Trophoblast cell (in vitro differentiated cells and primary cell): ENCODE measurements at regions not wholly inside any gene's neighbourhood (a gene's known extent, or its start where the extent isn't known, plus 50 kb on each side); places are given as distances from the start of the nearest gene placed in this dataset.

ENCODE experiments used
- DNase-seq, 2 donors: peaks; one replicate each; pipeline ENCODE4 v3.0.0-alpha.2; 2016
- H2AFZ ChIP-seq: 2 replicates; pipeline ENCODE4 v1.6.1; 2013; ENCODE audit warnings: low read length, moderate library complexity, mild to moderate bottlenecking; ENCODE audit not compliant: insufficient read depth, poor library complexity
- H2AK5ac ChIP-seq: 2 replicates; pipeline ENCODE4 v1.6.1; 2013; ENCODE audit warnings: mild to moderate bottlenecking, low read length
- H2BK120ac ChIP-seq: 2 replicates; pipeline ENCODE4 v1.6.1; 2013; ENCODE audit warnings: low read length, mild to moderate bottlenecking, moderate library complexity; ENCODE audit not compliant: insufficient read depth, poor library complexity
- H2BK12ac ChIP-seq: 2 replicates; pipeline ENCODE4 v1.6.1; 2013; ENCODE audit warnings: mild to moderate bottlenecking, low read length, moderate library complexity
- H2BK5ac ChIP-seq: 2 replicates; pipeline ENCODE4 v1.6.1; 2013; ENCODE audit warnings: low read length, low read depth, moderate library complexity, mild to moderate bottlenecking; ENCODE audit not compliant: poor library complexity
- H3K14ac ChIP-seq: 2 replicates; pipeline ENCODE4 v1.6.1; 2013; ENCODE audit warnings: mild to moderate bottlenecking, low read length
- H3K18ac ChIP-seq: 2 replicates; pipeline ENCODE4 v1.6.1; 2013; ENCODE audit warnings: mild to moderate bottlenecking, low read length
- H3K23ac ChIP-seq: 2 replicates; pipeline ENCODE4 v1.6.1; 2013; ENCODE audit warnings: low read length
- H3K27ac ChIP-seq: 2 replicates; pipeline ENCODE4 v1.5.1; 2013; ENCODE audit warnings: low read depth, mild to moderate bottlenecking, inconsistent platforms, low read length, moderate library complexity
- H3K27me3 ChIP-seq: 2 replicates; pipeline ENCODE4 v1.6.1; 2013; ENCODE audit warnings: inconsistent platforms, mild to moderate bottlenecking, low read length, moderate library complexity; ENCODE audit not compliant: insufficient read depth
- H3K36me3 ChIP-seq, 2 experiments: 1 replicate in 1 of 2; 2 replicates in 1 of 2; pipeline ENCODE4 v1.6.1; 2013; ENCODE audit warnings: low read length in 2 of 2, mild to moderate bottlenecking in 2 of 2, moderate library complexity in 1 of 2; ENCODE audit not compliant: insufficient read depth in 2 of 2, control insufficient read depth in 1 of 2
- H3K4ac ChIP-seq: 2 replicates; pipeline ENCODE4 v1.6.1; 2013; ENCODE audit warnings: low read depth, mild to moderate bottlenecking, low read length, moderate library complexity
- H3K4me1 ChIP-seq, 2 experiments: 1 replicate in 1 of 2; 2 replicates in 1 of 2; pipeline ENCODE4 v1.6.1; 2013; ENCODE audit warnings: low read length in 2 of 2, mild to moderate bottlenecking in 2 of 2, moderate library complexity in 1 of 2; ENCODE audit not compliant: insufficient read depth in 2 of 2, control insufficient read depth in 1 of 2
- H3K4me2 ChIP-seq: 2 replicates; pipeline ENCODE4 v1.6.1; 2013; ENCODE audit warnings: inconsistent platforms, mild to moderate bottlenecking, low read length, moderate library complexity
- H3K4me3 ChIP-seq: 2 replicates; pipeline ENCODE4 v1.5.1; 2013; ENCODE audit warnings: mild to moderate bottlenecking, low read depth, low read length, inconsistent platforms
- H3K79me1 ChIP-seq: one replicate; pipeline ENCODE4 v1.6.1; 2013; ENCODE audit warnings: low read length
- H3K79me2 ChIP-seq: 2 replicates; pipeline ENCODE4 v1.6.1; 2013; ENCODE audit warnings: low read length, mild to moderate bottlenecking; ENCODE audit not compliant: control insufficient read depth, insufficient read depth, poor library complexity
- H3K9ac ChIP-seq: 2 replicates; pipeline ENCODE4 v1.6.1; 2013; ENCODE audit warnings: mild to moderate bottlenecking, low read length
- H3K9me3 ChIP-seq: 2 replicates; pipeline ENCODE4 v1.6.1; 2013; ENCODE audit warnings: low read depth, mild to moderate bottlenecking, control low read depth, inconsistent platforms, low read length; ENCODE audit not compliant: insufficient read depth
- H4K12ac ChIP-seq: 2 replicates; pipeline ENCODE4 v1.6.1; 2013; ENCODE audit warnings: low read depth, mild to moderate bottlenecking, low read length, moderate library complexity
- H4K8ac ChIP-seq: 2 replicates; pipeline ENCODE4 v1.6.1; 2013; ENCODE audit warnings: low read depth, mild to moderate bottlenecking, low read length, moderate library complexity
- H4K91ac ChIP-seq: one replicate; pipeline ENCODE4 v1.6.1; 2013; ENCODE audit warnings: low read depth, mild to moderate bottlenecking, low read length, moderate library complexity
- WGBS: extraction: QIAGEN DNeasy Blood & Tissue Kit; methylation state at CpG from one replicate; pipeline ENCODE4 v1.1.7; 2013; ENCODE audit warnings: missing lambda C conversion rate; ENCODE audit not compliant: insufficient read length, insufficient coverage; ENCODE audit errors: extremely low coverage; 5-methylcytosine and 5-hydroxymethylcytosine counted together

DNA sequence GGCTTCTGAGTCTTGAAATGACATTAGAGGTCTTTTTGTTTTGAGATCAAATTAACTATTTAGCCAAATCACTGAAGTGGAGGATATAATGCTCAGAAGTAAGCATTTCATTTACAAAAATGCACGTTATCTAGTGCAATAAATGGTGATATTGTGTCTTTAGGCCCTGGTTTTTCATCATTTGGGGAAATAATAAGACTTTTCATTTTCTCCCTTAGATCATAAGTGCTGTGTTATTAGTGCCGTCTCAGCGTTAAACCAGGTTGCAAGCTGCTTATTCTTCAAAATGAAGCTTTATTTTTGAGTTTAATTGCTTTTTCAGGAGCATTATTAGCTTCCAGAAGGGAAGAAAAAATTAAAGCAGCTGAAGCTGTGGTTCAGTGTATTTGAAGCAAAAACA is 1416.8 kb upstream of the GOT2 start:
- no peaks in the 10 kb centered on the region for H3K36me3 ChIP-seq
- H3K9me3 ChIP-seq = no peaks in the 10 kb centered on the region
- H4K12ac ChIP-seq = no peak overlapping the region
- H3K27ac ChIP-seq = no peak overlapping the region
- no CpG with 5 or more reads among the region's 3 CpGs for WGBS
- H3K4me3 ChIP-seq = no peak overlapping the region
- H3K14ac ChIP-seq = no peak overlapping the region
- no peak overlapping the region for H3K18ac ChIP-seq
- no peak overlapping the region for H2BK120ac ChIP-seq
- H4K91ac ChIP-seq = no peak overlapping the region
- H2AK5ac ChIP-seq = no peak overlapping the region
- H3K4me2 ChIP-seq = no peak overlapping the region
- H2AFZ ChIP-seq = no peak overlapping the region
- no peak overlapping the region for H4K8ac ChIP-seq
- no peaks in the 10 kb centered on the region for H3K4me1 ChIP-seq
- no peak overlapping the region for H3K9ac ChIP-seq
- no peaks in the 10 kb centered on the region for H3K79me2 ChIP-seq
- no peak overlapping the region for H3K4ac ChIP-seq
- no peak overlapping the region for H3K23ac ChIP-seq
- no peak for DNase-seq
- H3K79me1 ChIP-seq = no peaks in the 10 kb centered on the region
- H3K27me3 ChIP-seq = no peaks in the 10 kb centered on the region
- no peak overlapping the region for H2BK5ac ChIP-seq
- no peak overlapping the region for H2BK12ac ChIP-seq

- Histone ChIP-seq H4K8ac (no peak overlapping the region), H3K9ac (no peak overlapping the region), H2BK5ac (no peak overlapping the region), H3K79me2 (no peaks in the 10 kb centered on the region), H3K4me2 (no peak overlapping the region), H3K27ac (no peak overlapping the region), H2BK12ac (no peak overlapping the region), H3K4me1 (no peaks in the 10 kb centered on the region), H3K4ac (no peak overlapping the region), H4K12ac (no peak overlapping the region), H3K36me3 (no peaks in the 10 kb centered on the region), H3K4me3 (no peak overlapping the region), H2BK120ac (no peak overlapping the region), H3K9me3 (peaks cover 3% of the 10 kb centered on the region), H3K14ac (no peak overlapping the region), H3K27me3 (no peaks in the 10 kb centered on the region), H3K23ac (no peak overlapping the region), H4K91ac (no peak overlapping the region), H2AK5ac (no peak overlapping the region), H2AFZ (no peak overlapping the region), H3K18ac (no peak overlapping the region), H3K79me1 (no peaks in the 10 kb centered on the region)
- WGBS = no CpG with 5 or more reads among the region's 1 CpG
- no peak for DNase-seq
These were observed 1409.2 kb upstream of the GOT2 start for GRCh38 chr16:60143348-60143705.

GRCh38 chr16:60142619-60143347 is 1408.7 kb upstream of the GOT2 start:
- no CpG with 5 or more reads among the region's 1 CpG for WGBS
- H3K79me2 ChIP-seq = no peaks in the 10 kb centered on the region

GRCh38 chr16:60137891-60138290 is 1403.8 kb upstream of the GOT2 start:
- Histone ChIP-seq H2BK12ac (no peak overlapping the region), H3K27ac (no peak overlapping the region), H3K36me3 (no peaks in the 10 kb centered on the region), H3K9ac (no peak overlapping the region), H3K4me2 (no peak overlapping the region), H2AFZ (no peak overlapping the region), H3K4me1 (no peaks in the 10 kb centered on the region), H3K9me3 (peaks cover 3% of the 10 kb centered on the region), H2AK5ac (no peak overlapping the region), H2BK120ac (no peak overlapping the region), H3K27me3 (no peaks in the 10 kb centered on the region), H3K23ac (no peak overlapping the region), H3K18ac (no peak overlapping the region), H4K12ac (no peak overlapping the region), H3K4ac (no peak overlapping the region), H4K91ac (no peak overlapping the region), H2BK5ac (no peak overlapping the region), H3K79me1 (no peaks in the 10 kb centered on the region), H3K14ac (no peak overlapping the region), H3K4me3 (no peak overlapping the region), H4K8ac (no peak overlapping the region), H3K79me2 (no peaks in the 10 kb centered on the region)
- peak in 1 of 2 donors; percentile 16 for DNase-seq

More at GRCh38 chr16:60142619-60143347, 1408.7 kb upstream of the GOT2 start:
- no peaks in the 10 kb centered on the region for H3K27me3 ChIP-seq
- H3K14ac ChIP-seq = no peak overlapping the region
- no peak overlapping the region for H2BK120ac ChIP-seq
- H2BK12ac ChIP-seq = no peak overlapping the region
- no peak for DNase-seq
- H4K12ac ChIP-seq = no peak overlapping the region
- no peak overlapping the region for H2AK5ac ChIP-seq
- no peak overlapping the region for H3K9ac ChIP-seq
- H4K8ac ChIP-seq = no peak overlapping the region
- no peak overlapping the region for H3K27ac ChIP-seq
- no peaks in the 10 kb centered on the region for H3K79me1 ChIP-seq
- H2AFZ ChIP-seq = no peak overlapping the region
- H3K9me3 ChIP-seq = peaks cover 3% of the 10 kb centered on the region
- H3K18ac ChIP-seq = no peak overlapping the region
- H3K23ac ChIP-seq = no peak overlapping the region
- H2BK5ac ChIP-seq = no peak overlapping the region
- no peak overlapping the region for H3K4me3 ChIP-seq
- H3K4ac ChIP-seq = no peak overlapping the region
- no peaks in the 10 kb centered on the region for H3K4me1 ChIP-seq
- no peaks in the 10 kb centered on the region for H3K36me3 ChIP-seq
- H4K91ac ChIP-seq = no peak overlapping the region
- no peak overlapping the region for H3K4me2 ChIP-seq
